Choroid plexus epithelial cell (primary cell): ENCODE measurements at regions not wholly inside any gene's neighbourhood (a gene's known extent, or its start where the extent isn't known, plus 50 kb on each side); places are given as distances from the start of the nearest gene placed in this dataset.

Experiments used
- DNase-seq: peaks from one replicate; pipeline ENCODE4 v3.0.0-alpha.2; 2010; ENCODE audit warnings: low read depth
- H3K4me3 ChIP-seq: 2 replicates; pipeline ENCODE4 v1.5.1; 2011; ENCODE audit warnings: low read depth, mild to moderate bottlenecking, control low read depth, low read length, moderate library complexity
- TF ChIP-seq, protein P1 (sequence below): conservative IDR thresholded peaks from 2 replicates; pipeline ENCODE4 v1.5.1; 2011; ENCODE audit warnings: low read depth, mild to moderate bottlenecking, control low read depth, inconsistent platforms, low read length, moderate library complexity

DNA sequence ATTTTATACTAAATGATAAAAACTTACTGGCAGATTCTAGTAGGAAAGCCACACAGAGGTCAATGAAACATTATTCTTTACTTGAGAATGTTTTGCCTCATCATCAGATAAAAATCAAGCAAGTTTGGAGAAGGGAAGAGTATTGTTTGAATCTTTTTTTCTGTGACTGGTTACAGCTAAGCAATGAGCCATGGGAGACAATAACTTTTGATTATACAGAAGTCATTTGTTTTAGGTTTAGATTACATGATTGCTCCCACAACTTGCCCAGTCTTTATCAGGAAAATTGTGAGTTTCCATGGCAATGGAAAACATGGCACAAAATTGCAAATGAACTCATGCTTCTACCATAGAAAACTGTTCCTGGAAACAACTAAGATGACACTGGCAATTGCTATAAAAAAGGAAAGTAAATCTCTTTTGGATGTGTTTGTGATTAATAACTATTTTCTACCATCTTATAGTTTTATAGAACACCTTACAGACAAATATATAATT, 476.8 kb downstream of the MBD2 start:
- no peak overlapping the region for H3K4me3 ChIP-seq
- TF ChIP-seq, protein P1, sequence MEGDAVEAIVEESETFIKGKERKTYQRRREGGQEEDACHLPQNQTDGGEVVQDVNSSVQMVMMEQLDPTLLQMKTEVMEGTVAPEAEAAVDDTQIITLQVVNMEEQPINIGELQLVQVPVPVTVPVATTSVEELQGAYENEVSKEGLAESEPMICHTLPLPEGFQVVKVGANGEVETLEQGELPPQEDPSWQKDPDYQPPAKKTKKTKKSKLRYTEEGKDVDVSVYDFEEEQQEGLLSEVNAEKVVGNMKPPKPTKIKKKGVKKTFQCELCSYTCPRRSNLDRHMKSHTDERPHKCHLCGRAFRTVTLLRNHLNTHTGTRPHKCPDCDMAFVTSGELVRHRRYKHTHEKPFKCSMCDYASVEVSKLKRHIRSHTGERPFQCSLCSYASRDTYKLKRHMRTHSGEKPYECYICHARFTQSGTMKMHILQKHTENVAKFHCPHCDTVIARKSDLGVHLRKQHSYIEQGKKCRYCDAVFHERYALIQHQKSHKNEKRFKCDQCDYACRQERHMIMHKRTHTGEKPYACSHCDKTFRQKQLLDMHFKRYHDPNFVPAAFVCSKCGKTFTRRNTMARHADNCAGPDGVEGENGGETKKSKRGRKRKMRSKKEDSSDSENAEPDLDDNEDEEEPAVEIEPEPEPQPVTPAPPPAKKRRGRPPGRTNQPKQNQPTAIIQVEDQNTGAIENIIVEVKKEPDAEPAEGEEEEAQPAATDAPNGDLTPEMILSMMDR, result no peak
- DNase-seq, result no peak

DNA sequence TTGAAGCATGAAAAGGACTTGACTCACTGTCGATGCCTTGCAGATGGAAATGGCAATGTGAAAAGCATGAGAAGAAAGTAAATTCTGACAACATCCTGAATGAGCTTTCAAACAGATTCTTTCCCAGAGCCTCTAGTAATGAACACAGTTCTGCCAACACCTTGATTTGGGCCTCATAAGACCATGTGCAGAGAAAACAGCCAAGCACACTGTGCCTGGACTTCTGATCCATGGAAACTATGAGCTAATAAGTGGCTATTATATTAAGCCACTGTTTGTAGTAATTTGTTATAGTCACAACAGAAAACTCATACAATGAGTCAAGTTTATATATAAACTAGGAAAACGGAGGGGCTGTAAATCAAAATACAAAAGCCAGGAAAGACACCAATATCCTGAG, 477.3 kb downstream of the MBD2 start:
- TF ChIP-seq, protein P1, result no peak
- DNase-seq, result no peak
- no peak overlapping the region for H3K4me3 ChIP-seq

DNA sequence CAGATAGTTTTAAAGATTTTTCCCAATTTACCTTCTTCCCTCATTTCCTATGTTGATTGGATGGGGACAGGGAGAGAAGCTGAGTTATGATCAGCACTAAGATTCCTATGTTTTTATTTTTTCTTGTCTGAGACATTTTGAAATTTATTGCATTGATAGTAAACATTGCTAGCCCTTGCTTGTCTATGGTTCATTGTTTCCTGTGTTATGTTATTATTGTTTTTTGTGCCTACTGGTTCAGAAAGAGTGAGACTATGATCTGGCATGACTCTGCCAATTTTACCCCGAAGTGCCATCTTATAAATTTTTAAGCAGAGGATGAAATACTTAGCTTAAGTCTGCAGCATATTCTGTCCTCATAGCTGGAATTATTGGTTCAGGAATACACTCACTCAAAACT, 478.5 kb downstream of the MBD2 start:
- no peak for DNase-seq
- TF ChIP-seq, protein P1, result no peak
- H3K4me3 ChIP-seq, result no peak overlapping the region

DNA sequence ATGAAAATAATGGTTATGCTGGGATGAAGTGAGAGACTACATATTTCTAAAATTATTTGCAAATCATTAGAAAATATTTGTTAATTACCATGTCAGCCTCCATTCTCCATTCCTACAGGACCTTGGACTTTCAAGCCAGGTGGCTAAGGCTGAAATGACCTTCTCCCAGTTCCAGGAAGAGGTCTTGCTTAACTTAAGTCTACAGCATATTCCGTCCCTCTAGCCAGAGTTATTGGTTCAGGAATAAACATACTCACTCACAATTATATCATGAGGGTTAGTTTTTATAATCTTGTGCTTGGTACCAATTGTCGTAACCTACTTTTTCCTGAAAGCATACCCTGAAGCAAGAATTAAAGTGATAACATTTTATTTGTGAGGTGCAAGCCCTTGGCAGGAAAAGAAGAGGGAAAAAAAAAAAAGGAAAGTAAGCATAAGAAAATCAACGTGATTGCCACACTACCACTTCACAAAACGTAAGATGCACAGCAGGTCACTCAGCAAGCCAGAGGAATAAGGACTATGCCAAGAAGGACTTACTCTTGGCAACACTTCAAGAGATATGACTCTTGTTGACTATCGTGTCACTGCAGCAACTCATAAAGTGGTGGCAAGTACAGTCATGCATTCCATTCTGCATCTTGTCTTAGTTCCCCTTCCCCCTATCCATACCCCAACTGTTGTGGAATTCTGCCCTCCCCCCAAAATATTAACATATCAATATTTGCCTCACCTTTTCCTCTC, 479.1 kb downstream of the MBD2 start:
- TF ChIP-seq, protein P1, result no peak
- peak; percentile 16 for DNase-seq
- no peak overlapping the region for H3K4me3 ChIP-seq

DNA sequence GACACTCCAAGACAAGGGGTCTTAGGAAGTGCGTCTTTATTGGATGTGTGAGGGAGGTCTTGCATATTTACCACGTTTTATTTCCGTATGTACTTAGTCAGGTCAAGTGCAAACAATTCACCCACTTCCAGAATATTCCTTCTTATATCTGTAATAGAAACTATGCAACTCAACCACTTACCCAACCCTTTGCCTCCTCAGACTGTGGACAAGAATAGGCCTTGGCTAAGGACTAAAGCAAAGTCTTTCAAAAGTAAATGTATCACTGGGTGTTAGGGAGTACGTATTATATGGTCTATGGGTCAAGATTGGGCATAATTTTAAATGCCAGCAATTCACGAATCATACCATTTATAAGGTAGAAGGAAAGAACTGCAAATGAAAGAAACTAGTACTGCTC, 484.8 kb downstream of the MBD2 start:
- TF ChIP-seq, protein P1, result no peak
- no peak for DNase-seq
- no peak overlapping the region for H3K4me3 ChIP-seq

DNA sequence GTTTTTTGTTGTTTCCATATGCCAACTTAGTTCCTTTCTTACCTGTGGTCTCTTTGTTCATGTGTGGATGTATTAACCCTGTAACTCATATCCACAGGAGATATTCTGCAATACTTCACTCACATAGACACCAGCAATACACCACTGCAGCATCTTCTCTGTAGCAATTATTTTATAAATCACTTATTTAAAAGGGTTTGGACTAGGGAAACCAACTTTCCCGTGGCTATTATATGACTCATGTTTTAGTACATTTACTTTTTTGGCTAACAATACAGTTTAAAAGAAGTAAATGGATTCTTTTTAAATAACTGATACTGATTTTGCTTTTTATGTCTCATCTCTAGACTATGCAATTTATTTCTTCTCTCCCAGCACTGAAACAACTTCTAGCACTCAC, 488.9 kb downstream of the MBD2 start:
- no peak for DNase-seq
- H3K4me3 ChIP-seq, result no peak overlapping the region
- TF ChIP-seq, protein P1, result no peak
